HuH-7 (cell line): ENCODE measurements at regions not wholly inside any gene's neighbourhood (a gene's known extent, or its start where the extent isn't known, plus 50 kb on each side); places are given as distances from the start of the nearest gene placed in this dataset.
A peak's percentile ranks its signal among the peaks of the same experiment; 100 is the strongest.

ENCODE experiments used
- DNase-seq: peaks from one replicate; pipeline ENCODE4 v3.0.0; 2011; ENCODE audit warnings: low spot score

DNA sequence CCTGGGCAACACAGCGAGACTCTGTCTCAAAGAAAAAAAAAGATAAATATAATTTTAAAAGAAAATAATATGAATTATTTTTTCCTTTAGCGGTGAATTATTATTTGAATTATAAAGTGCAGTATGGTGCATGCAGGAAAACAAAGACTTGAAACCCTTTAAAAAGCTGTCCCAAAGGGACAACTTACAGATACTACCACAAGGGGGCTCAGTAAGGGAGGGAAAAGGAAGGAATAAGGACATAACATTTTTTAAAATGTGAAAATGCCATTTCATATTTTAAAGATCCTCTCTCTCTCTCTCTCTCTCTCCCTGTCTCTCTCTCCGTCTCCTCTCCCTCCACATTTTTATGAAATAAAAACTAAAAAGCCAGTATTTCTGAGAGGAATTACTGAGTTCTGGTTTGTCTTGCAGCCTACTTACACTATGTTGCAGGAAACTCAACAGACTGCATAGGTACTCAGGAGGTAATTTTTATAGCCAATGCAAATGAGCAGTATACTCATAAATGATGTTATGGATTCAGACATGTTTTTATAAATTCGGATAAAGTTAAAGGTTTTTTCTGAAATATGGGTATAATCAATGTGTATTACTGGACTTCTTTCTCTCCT, 455.0 kb upstream of the GJE1 start:
- peak; percentile 12 for DNase-seq

DNA sequence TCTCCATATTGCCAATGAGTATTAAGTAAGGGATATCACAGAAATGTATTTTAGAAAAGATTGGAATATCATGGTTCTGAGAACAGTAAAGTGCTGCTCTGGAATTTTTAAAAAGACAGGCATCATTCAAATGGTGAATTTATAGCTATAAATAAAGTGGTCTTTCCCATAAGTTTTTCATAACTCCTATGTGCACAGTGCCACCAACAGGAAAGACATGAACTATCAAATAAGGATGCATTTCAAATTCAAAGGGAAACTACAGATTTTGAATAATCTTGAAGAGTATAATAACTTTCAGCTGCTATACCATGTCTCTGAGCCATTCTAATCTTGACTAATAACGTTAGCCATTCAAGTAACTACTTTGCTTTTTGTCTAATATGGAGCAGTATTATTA, 456.8 kb upstream of the GJE1 start:
- DNase-seq = no peak

DNA sequence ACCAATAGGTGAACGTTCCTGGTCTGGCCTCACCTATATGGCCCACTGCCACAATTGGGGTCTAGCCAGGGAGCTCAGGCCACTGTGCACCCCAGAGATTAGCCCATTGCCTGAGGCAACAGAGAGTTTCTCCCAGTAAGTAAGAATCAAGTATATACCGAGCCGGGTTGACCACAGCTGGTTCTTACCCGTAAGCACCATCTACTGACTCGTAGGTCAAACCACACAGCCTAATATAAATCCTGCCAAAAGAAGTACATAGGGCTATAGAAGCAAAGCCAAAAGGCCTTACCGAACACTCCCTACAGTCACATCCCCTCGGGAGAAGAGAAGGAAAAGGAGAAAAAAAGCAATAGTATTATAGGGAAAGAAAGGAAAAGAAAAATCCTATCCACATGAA, 463.6 kb upstream of the GJE1 start:
- DNase-seq = no peak

DNA sequence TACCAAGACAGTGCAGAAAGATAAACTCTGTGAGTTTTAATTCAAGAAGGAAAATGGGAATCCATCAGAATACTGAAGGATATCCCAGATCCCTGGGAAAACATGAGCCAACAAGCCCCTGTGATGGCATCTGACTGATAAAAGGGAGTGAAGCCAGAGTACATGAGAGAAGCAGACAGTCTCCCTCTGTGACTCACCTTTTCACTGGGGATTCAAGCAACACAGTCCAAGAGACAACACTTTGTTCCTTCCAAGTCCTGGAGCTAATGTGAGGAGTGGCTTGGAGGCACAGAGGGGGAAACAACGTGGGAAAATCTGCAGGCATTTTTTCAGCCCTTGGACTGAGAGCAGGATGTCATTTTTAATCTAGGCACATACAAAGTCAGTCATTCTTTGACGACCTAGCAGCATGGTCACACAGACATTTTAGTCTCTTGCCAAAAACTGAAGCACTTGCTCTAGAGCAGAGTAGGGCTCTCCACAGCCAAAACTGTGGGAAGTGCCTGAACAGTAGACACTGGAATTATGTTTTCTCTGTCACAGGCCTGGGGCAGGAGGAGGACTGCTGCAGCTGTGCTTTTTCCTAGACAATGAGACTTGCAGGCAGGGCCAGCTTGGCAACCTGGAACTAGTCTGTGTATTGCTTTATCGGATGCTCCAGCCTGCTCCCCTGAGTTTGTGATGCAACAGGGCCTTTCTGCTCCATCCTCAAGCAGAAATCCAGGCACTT, 465.0 kb upstream of the GJE1 start:
- DNase-seq = no peak

DNA sequence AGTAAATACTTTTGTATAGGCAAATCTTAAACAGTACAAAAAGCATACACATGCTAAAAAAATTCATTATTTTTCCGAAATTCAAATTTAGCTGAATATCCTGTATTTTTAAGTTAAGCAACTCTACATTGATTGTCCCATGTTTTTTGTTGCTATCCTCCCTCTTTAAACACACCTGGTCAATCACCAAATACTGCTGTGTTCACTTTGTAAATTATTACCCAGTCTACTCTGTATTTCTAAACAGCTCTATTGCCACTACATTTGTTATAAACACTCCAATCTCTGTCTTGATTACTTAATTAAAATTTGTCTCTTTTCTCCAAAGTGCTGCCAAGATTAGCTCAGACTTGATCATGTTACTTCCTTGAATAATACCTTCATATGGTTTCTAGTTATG, 466.5 kb upstream of the GJE1 start:
- no peak for DNase-seq

DNA sequence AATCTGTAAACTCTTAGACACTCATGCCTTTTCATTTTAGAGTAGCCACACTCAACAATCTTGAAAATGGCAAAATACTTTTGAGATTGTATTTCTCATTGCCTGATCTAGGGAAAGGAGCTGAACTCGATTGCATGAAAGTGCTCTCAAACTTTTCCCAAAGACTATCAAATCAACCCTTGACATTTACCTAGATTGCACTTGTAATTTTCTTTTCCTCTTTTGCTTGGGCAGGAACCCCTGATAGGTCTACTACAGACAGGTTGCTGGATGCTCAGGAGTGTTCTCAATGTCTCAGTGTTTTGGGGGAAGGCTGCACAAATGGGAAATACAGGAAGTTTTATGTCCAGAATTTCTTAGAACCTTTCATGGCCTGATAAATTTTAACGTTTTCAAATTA, 468.0 kb upstream of the GJE1 start:
- no peak for DNase-seq

DNA sequence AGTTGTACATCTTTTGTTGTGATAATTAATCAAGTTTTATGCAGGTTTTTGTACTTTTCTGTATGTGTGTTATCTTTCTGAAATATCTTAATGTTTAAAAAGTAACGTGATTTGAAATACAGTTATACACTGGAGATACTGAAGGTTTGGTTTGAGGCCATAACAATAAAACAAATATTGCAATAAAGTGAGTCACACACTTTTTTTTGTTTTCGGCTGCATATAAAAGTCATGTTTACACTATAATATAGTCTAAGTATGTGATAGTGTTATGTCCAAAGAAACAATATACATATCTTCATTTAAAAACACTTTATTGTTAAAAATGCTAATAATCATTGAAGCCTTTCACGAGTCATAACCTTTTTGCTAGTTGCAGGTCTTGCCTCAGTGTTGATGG, 473.1 kb upstream of the GJE1 start:
- DNase-seq = no peak

DNA sequence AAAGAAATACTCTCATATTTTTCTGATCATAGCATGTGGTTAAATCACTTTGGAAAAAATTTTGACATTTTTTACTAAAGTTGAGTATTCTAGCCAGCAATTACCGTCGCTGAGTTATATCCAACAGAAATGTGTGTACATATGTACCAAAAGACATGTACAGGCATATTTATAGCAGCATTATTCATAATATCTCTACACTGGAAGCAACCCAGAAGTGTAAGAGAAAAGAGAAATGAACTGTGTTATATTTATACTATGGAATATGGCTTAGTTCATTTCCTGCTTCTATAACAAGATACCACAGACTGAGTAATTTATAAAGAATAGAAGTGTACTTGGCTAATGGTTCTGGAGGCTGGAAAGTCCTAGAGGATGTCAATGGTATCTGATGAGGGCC, 474.0 kb upstream of the GJE1 start:
- no peak for DNase-seq

DNA sequence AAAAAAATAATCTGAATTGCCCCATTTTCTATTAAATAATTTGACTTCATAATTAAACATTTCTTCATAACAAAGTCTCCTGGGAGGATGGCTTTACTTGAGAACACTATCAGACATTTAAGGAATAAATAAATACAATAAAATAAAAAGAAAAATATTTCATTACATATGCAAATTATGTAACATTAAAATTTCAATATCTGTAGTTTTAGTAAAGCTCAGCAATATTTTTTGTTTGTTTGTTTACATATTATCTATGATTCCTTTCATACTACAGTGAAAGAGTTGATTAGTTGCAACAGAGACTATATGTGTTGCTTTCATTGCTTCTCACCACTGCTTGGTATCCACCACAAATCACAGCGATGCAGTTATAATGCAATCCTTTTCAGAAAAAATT, 474.9 kb upstream of the GJE1 start:
- no peak for DNase-seq

DNA sequence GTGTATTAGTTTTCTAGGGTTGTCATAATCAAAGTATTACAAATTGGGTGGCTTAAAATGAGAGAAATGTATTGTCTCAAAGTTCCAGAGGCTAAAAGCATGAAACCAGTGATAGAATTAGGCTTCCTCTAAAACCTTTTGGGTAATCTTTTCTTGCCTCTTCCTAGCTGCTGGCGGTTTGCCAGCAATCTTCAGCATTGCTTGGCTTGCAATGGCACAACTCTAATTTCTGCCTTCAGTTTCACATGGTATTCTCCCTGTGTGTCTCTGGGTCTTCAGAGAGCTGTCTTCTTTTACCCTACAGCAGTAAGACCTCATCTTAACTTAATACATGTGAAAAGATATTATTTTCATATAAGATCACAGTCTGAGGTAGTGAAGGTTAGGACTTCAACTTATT, 479.1 kb upstream of the GJE1 start:
- DNase-seq = no peak

DNA sequence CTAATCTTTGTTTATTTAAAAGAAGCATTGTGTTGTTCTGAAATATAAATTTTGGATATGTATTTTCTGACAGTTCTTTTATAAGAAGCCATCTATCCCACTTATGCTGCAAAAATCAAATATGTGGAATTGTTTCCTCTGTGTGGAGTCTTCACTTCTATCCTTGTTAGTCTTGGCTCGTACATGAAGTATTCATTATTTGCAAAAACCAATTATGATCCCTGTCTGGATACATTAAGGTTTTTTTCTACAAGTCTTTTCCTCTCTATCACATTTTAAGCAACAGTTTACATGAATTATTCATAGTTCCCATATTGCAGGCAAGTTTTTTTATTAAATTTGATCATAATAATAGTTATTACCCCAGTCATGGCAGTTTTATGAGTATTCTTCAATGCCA, 490.8 kb upstream of the GJE1 start:
- DNase-seq = no peak

DNA sequence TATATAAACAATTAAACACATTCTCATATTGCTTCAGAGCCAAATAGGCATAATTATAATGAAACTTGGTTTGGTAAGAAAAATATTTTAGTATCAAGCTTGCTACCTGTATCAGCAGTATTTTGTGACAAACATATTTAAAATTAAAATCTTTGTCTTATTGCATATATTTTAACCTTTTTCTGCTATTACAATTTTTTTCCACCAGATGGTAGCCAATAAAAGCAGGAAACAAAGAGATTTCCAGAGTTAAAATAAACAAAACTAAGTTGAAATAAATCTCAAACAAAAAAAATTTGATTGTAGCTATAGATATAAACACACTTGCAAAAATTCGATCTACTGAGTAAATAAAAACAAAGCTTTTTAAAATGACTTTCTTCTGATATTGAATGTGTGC, 491.3 kb upstream of the GJE1 start:
- no peak for DNase-seq

DNA sequence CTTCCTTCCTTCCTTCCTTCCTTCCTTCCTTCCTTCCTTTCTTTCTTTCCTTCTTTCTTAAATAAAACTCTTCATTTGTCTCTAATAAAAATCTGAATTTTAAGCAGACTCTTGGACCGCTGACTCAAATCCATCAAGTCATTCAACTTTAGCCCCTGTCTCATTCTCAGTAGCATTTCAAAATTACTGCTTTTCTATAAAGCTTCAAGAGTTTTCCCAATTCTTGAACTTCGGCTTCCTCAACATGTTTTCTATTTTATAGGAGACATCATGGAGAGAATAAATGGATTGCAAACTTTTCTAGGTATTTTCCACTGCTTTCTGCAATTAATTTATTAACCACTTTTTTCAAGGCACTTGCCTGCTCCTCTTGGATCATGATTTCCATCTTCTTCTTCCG, 497.1 kb upstream of the GJE1 start:
- no peak for DNase-seq

DNA sequence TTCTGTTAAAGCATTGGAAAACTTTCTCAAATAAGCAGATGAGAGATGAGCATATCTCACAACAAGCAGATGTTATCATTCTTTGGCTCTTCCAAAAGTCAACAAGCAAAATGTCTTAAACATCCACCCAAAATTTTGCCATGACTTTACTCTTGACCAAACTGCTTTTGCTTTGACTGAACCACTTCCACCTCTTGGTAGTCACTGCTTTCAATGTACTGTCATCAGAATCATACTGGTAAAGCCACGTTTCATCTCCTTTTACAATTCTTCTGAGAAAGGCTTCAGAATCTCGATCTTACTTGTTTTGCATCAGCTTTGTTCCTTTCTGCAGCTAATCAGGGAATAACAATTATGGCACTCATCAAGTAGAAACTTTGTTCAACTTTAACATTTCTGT, 498.5 kb upstream of the GJE1 start:
- DNase-seq = no peak

DNA sequence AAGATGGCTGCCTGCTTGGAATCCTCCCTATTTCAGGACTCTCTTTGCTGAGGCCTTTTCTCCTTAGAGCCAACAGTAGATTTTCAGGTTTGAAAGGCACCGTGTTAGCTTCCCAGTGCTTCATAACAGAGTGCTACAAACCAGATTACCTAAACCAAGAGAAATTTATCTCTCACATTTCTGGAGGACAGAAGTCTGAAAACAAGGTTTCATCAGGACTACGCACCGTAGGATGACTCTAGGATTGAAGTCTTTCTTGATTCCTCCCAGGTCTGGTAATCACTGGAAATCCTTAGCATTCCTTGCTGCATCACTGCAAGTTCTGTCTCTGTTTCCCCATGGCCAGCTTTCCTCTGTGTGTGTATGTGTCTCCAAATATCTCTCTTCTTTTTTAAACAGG, 508.4 kb upstream of the GJE1 start:
- no peak for DNase-seq

DNA sequence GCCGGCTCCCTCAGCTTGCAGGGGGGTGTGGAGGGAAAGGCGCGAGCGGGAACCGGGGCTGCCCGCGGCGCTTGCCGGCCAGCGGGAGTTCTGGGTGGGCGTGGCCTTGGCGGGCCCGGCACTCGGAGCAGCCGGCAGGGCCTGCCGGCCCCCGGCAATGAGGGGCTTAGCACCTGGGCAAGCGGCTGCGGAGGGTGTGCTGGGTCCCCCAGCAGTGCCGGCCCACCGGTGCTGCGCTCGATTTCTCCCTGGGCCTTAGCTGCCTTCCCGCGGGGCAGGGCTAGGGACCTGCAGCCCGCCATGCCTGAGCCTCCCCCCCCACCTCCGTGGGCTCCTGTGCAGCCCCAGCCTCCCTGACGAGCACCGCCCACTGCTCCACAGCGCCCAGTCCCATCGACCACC, 514.5 kb upstream of the GJE1 start:
- no peak for DNase-seq

DNA sequence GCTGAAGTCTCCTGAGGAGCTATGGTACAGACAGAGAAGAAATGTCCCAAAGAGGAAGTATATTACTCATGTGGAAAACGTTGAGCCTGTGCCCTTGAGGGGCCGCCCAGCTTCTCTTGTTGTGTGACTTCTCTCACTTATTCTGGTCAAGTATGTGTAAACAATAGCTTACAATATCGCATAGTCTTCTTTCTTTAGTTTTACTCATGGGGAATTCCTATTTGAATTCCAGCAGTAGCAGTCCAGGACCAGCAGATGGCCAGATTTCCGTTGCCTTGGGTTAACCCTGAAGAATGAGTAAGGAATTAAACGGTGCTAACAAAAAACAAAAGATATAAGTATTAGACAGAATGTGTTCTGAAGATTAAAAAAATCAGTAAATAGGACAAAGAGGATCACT, 522.0 kb upstream of the GJE1 start:
- DNase-seq = peak; percentile 15

DNA sequence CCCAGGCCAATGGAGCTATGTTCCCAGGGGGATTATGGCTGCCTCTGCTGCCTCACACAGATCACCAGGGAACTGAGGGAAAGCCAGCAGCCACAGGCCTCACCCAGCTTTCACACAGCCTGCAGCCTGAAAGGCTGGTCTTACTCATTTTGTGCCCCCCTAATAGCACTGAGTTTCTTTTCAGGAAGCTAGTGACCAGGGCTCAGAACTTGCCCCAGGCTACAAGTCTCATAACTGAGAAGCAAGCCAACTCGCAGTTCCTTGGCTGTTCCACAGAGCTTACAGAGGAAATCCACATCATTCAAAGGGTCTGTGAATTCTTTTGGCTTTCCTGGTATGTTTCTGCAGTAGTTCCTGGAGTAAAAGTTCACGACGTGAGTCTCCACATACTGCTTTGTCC, 524.8 kb upstream of the GJE1 start:
- DNase-seq = no peak

DNA sequence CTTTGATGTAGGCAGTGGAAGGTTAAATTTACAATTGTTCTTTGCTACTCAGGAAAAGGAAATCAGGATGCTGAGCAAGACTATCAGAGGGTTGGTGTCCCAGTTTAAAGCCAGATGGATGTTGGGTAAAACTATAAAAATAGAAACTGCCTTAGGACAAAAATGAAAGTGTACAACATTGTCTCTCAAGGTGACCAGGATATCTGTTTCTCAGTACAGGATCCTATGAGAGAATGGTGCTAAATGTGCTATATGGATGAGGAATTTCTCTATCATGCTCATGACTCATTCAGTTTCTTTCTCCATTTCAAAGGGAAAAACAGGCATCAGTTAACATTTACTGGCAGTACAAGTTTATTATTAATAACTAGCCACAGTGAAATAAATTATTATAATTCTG, 534.2 kb upstream of the GJE1 start:
- DNase-seq = no peak

DNA sequence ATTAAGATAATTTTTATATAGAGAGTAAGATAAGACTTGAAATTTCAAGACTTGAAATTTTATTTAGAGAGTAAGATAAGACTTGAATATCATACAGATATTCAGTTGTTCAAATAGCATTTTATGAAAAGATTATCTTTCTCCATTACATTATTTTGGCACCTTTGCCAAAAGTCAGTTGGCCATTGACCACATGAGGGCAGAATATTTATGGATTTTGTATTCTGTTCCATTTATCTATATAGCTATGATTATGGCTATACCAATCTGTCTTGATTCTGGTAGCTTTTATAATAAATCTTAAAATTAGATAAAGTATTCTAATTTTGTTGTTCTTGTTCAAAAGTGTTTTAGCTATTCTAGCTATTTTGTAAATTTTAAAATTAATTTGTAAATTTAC, 537.9 kb upstream of the GJE1 start:
- DNase-seq = no peak

DNA sequence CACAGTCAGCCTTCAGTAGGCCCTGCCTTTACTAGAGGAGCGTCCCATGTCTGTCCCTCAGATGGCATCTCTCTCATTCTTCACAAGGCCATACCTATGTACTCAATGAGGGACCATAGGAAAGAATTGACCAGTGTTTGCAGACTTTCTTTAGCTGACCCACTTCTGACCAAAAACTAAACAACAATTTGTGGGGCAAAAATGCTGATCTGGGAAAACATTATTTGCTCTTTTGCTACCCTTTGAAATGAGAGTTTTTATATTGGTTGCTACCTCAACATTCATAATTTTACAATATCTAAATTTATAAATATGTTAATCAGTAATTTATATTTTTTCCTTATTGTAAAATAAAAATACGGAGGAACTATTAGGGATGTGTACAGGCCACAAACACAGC, 539.4 kb upstream of the GJE1 start:
- no peak for DNase-seq

DNA sequence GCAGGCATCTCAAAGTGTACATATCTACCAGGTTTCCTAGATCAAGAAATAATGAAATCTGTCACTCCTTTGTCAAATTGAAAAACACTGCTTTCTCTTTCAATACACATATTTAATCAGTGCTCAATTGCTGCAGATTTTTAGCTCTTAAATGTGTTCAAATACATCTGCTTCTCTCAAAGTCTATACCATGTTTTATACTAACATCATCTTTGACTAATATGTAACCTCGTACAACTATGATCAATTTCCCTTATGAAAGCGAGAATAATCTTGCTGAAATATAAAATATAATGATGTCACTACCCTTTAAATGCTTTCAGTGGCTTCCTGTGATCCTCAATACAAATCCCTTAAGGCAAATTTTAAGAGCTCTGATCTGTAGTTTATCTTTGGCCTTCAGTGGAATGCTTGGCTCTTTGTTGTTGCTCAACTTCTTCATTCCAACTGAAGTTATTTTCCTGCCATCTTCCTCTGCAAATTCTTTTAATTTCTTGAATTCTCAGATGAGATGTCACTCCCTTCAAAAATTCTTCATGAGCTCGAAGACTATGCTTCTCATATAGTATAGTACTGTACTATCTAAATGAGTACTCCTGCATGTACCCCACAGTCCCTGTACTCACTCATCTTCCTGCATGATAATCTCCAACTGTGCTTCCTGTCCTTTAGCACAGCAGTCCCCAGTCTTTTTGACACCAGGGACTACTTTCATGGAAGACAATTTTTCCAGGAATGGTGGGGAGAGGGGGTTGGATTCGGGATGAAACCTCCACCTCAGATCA, 545.1 kb upstream of the GJE1 start:
- no peak for DNase-seq

DNA sequence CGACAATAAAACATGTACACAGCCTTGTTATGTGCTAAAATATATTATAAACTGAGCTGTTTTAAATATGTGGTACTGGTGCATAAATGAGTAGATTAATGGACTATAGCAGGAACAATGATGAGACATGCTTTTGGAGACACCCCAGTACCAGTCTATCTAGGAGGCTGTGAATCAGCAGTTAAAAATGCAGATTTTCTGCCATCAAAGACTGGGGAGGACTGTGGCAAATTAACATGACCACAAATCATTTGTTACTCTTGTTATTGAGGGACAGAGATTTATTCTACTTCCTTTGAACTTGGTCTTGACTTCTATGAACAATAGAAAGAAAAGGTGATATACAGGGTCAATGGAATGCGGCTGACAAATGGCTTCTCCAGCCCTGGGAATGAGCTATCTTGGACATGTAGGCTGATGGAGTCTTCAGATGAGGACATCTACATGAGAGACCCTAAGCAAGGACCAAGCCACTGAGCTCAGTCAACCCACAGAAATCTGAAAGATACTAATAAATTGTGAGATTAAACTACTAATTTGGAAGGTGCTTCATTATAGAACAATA, 551.7 kb upstream of the GJE1 start:
- no peak for DNase-seq
